ENCODE measurements at regions not wholly inside any gene's neighbourhood (a gene's known extent, or its start where the extent isn't known, plus 50 kb on each side); places are given as distances from the start of the nearest gene placed in this dataset.

- no peak for TF ChIP-seq CTCF (IDR thresholded peaks at IDR 0.05)
- no peak for TF ChIP-seq POLR2A (IDR thresholded peaks at IDR 0.05)
Observed at GRCh38 chr15:27669641-27670040, 429.5 kb downstream of the OCA2 start.

Data from thyroid gland (tissue), 4 donors.